HepG2 (cell line): ENCODE measurements at regions not wholly inside any gene's neighbourhood (a gene's known extent, or its start where the extent isn't known, plus 50 kb on each side); places are given as distances from the start of the nearest gene placed in this dataset.

Experiments used
- ATAC-seq: fragments of 200-7000 bp; cut with Tn5 transposase; 3 replicates; pipeline ENCODE4 v1.9.1; 2020; ENCODE audit warnings: mild to moderate bottlenecking, moderate library complexity
- BruUV-seq: library from RNA; stranded (reverse); fragments of 400-500 nt; replicated peaks from 2 replicates; lab custom pipeline; 2021; lab: Mats Ljungman, UMichigan
- CTCF ChIA-PET: fragments of 300-600 bp; formaldehyde crosslinking; extraction: SDS; loops from one replicate; lab custom pipeline; 2021; ENCODE audit warnings: low total read pairs, inconsistent platforms, low intra/inter-chr PET ratio; lab: Yijun Ruan, JAX
- POLR2A ChIA-PET: fragments of 350-600 bp; sonication (Branson Sonifier 250); formaldehyde crosslinking; loops from one replicate; lab custom pipeline; 2020; ENCODE audit warnings: antibody characterized with exemption, inconsistent platforms; lab: Yijun Ruan, JAX
- DNase-seq: peaks from one replicate; pipeline ENCODE4 v3.0.0-alpha.2; 2015; ENCODE audit warnings: low spot score
- FAIRE-seq: peaks from 3 replicates; lab custom pipeline; 2011; peaks lifted over from hg19 to GRCh38; lab: Jason Lieb, UNC
- H2AFZ ChIP-seq: one replicate; pipeline ENCODE4 v1.6.1; 2011; ENCODE audit warnings: low read length, inconsistent platforms
- H3K27ac ChIP-seq: fragments of 300-600 bp; 3 replicates; pipeline ENCODE4 v1.8.0; 2011; ENCODE audit warnings: mixed run types, mild to moderate bottlenecking, mixed read lengths, low read length, inconsistent platforms; ENCODE audit not compliant: insufficient read depth; ENCODE audit errors: extremely low read length
- H3K27me3 ChIP-seq, 2 experiments: fragments of 200-600 bp in 1 of 2; 2 replicates in 1 of 2; 3 replicates in 1 of 2; pipeline versions ENCODE4 v1.6.0 to v1.8.0; 2011; ENCODE audit warnings: low read length in 2 of 2, mild to moderate bottlenecking in 2 of 2, moderate library complexity in 2 of 2, inconsistent platforms in 1 of 2; ENCODE audit not compliant: insufficient read depth in 2 of 2, control insufficient read depth in 1 of 2
- H3K36me3 ChIP-seq, 2 experiments: fragments of 200-600 bp in 1 of 2; replicated peaks in 1 of 2; 2 replicates in 1 of 2; 3 replicates in 1 of 2; pipeline versions ENCODE4 v1.5.1 to v1.8.0; 2011; ENCODE audit warnings: low read length in 2 of 2, inconsistent platforms in 1 of 2; ENCODE audit not compliant: insufficient read depth in 2 of 2, control insufficient read depth in 1 of 2
- H3K4me1 ChIP-seq: 2 replicates; pipeline ENCODE4 v1.5.1; 2012; ENCODE audit warnings: low read length, inconsistent platforms; ENCODE audit not compliant: insufficient read depth
- H3K4me2 ChIP-seq: 2 replicates; pipeline ENCODE4 v1.6.0; 2011; ENCODE audit warnings: low read depth, low read length, inconsistent platforms
- H3K4me3 ChIP-seq, 3 experiments: fragments of 200-600 bp in 1 of 3; sonication (generic), shearing (Covaris generic) in 1 of 3; replicated peaks in 1 of 3; 2 replicates each; pipeline ENCODE4 v1.5.1; 2011 to 2016; ENCODE audit warnings: low read length in 3 of 3, inconsistent platforms in 2 of 3, low read depth in 2 of 3, mild to moderate bottlenecking in 2 of 3, control low read depth in 1 of 3, mixed read lengths in 1 of 3; ENCODE audit not compliant: insufficient read depth in 1 of 3
- H3K79me2 ChIP-seq: one replicate; pipeline ENCODE4 v1.6.1; 2011; ENCODE audit warnings: low read length, inconsistent platforms; ENCODE audit not compliant: insufficient read depth
- H3K9ac ChIP-seq: 2 replicates; pipeline ENCODE4 v1.6.0; 2011; ENCODE audit warnings: mild to moderate bottlenecking, low read depth, low read length, inconsistent platforms; ENCODE audit not compliant: insufficient read depth
- H3K9me3 ChIP-seq: 2 replicates; pipeline ENCODE4 v1.5.1; 2012; ENCODE audit warnings: mild to moderate bottlenecking, low read length
- H4K20me1 ChIP-seq: 2 replicates; pipeline ENCODE4 v1.6.0; 2011; ENCODE audit warnings: inconsistent platforms, mild to moderate bottlenecking, low read length, moderate library complexity; ENCODE audit not compliant: insufficient read depth
- FLYWCH1 ChIP-seq: sonication (generic); formaldehyde crosslinking; IDR thresholded peaks from 2 replicates; pipeline ENCODE4 v1.8.1; 2023; ENCODE audit warnings: mild to moderate bottlenecking, missing genetic modification reagents
- HNRNPH1 ChIP-seq: fragments of 200-400 bp; formaldehyde crosslinking; optimal IDR thresholded peaks from 2 replicates; pipeline ENCODE3; 2017; ENCODE audit warnings: mild to moderate bottlenecking, low read depth, low read length
- MNT ChIP-seq: fragments of 450-650 bp; IDR thresholded peaks from 2 replicates; pipeline ENCODE4 v1.6.1; 2016
- RORA ChIP-seq: sonication (generic); formaldehyde crosslinking; IDR thresholded peaks from 2 replicates; pipeline ENCODE4 v1.5.0; 2020; ENCODE audit warnings: mild to moderate bottlenecking, missing genetic modification reagents, moderate library complexity
- SALL2 ChIP-seq: sonication (generic); formaldehyde crosslinking; IDR thresholded peaks from 2 replicates; pipeline ENCODE4 v1.8.1; 2023; ENCODE audit warnings: mild to moderate bottlenecking, missing genetic modification reagents, inconsistent platforms
- YEATS4 ChIP-seq: sonication (generic); formaldehyde crosslinking; IDR thresholded peaks from 2 replicates; pipeline ENCODE4 v1.4.0; 2020; ENCODE audit warnings: missing genetic modification reagents, borderline replicate concordance
- ZBTB26 ChIP-seq: IDR thresholded peaks from 2 replicates; pipeline ENCODE4 v1.6.1; 2016; ENCODE audit warnings: missing compliant biosample characterization, missing genetic modification reagents, borderline replicate concordance
- ZBTB7B ChIP-seq: sonication (generic); formaldehyde crosslinking; IDR thresholded peaks from 2 replicates; pipeline ENCODE4 v1.4.0; 2020; ENCODE audit warnings: missing genetic modification reagents
- ZFP36L2 ChIP-seq: sonication (generic); formaldehyde crosslinking; IDR thresholded peaks from 2 replicates; pipeline ENCODE4 v1.4.0; 2020; ENCODE audit warnings: missing genetic modification reagents
- ZMYM2 ChIP-seq: sonication (generic); formaldehyde crosslinking; IDR thresholded peaks from 2 replicates; pipeline ENCODE4 v1.8.0; 2022; ENCODE audit warnings: mild to moderate bottlenecking, missing genetic modification reagents
- ZNF543 ChIP-seq: sonication (generic); formaldehyde crosslinking; IDR thresholded peaks from 2 replicates; pipeline ENCODE4 v1.4.0; 2020; ENCODE audit warnings: mild to moderate bottlenecking, missing genetic modification reagents
- ZNF552 ChIP-seq: sonication (generic); formaldehyde crosslinking; IDR thresholded peaks from 2 replicates; pipeline ENCODE4 v1.9.0; 2022; ENCODE audit warnings: missing genetic modification reagents, mild to moderate bottlenecking, borderline replicate concordance
- ZNF589 ChIP-seq: sonication (generic); formaldehyde crosslinking; conservative IDR thresholded peaks from 2 replicates; pipeline ENCODE4 v1.8.0; 2022; ENCODE audit warnings: mild to moderate bottlenecking, moderate library complexity, missing genetic modification reagents
- ZNF616 ChIP-seq: sonication (generic); formaldehyde crosslinking; IDR thresholded peaks from 2 replicates; pipeline ENCODE4 v1.5.0; 2020; ENCODE audit warnings: low read depth, mild to moderate bottlenecking, missing genetic modification reagents
- WGBS: methylation state at CpG from one replicate; pipeline ENCODE4 v1.1.6; 2017; ENCODE audit warnings: low lambda C conversion rate; 5-methylcytosine and 5-hydroxymethylcytosine counted together
- in situ Hi-C: cut with HindIII; loops from 2 replicates; pipeline ENCODE4 v1.10.0; 2017; ENCODE audit warnings: low pct_unique_long_range_greater_than_20kb; ENCODE audit not compliant: extremely low pct_ligation_motif_present
- intact Hi-C: fragments of 100-400 bp; cut with micrococcal nuclease; formaldehyde crosslinking; loops from one replicate; pipeline ENCODE4 v1.10.0; 2022; ENCODE audit not compliant: unreplicated experiment
- TF ChIP-seq, protein P1 (sequence below): IDR thresholded peaks from 2 replicates; pipeline ENCODE4 v1.6.1; 2016; ENCODE audit warnings: missing biosample characterization, missing genetic modification reagents, low read depth
- TF ChIP-seq, protein P2 (sequence below): sonication (generic); formaldehyde crosslinking; IDR thresholded peaks from 2 replicates; pipeline ENCODE4 v1.4.0; 2020; ENCODE audit warnings: missing genetic modification reagents

- H2AFZ ChIP-seq: no peak overlapping the region
- H3K9me3 ChIP-seq: peaks cover 18% of the 10 kb centered on the region
- no peak overlapping the region for H3K9ac ChIP-seq
- no peaks in the 10 kb centered on the region for H3K4me1 ChIP-seq
- TF ChIP-seq RORA (CRISPR knock-in tag) (no peak), ZFP36L2 (no peak), ZBTB7B (CRISPR knock-in tag) (no peak), ZMYM2 (CRISPR knock-in tag) (no peak), ZNF543 (CRISPR knock-in tag) (no peak), HNRNPH1 (no peak), SALL2 (no peak), MNT (no peak), FLYWCH1 (CRISPR knock-in tag) (no peak)
- TF ChIP-seq, all 625 proteins: peak for 0
- Histone ChIP-seq H3K79me2 (no peaks in the 10 kb centered on the region), H4K20me1 (no peaks in the 10 kb centered on the region), H3K4me3 (no peak overlapping the region), H3K27ac (no peak overlapping the region), H3K36me3 (no peaks in the 10 kb centered on the region), H3K4me2 (no peak overlapping the region), H3K27me3 (no peaks in the 10 kb centered on the region)
- intact Hi-C loops: no loop called here
- in situ Hi-C loops: no loop called here
- no TSS peak for BruUV-seq
- FAIRE-seq (no peak), ATAC-seq (no peak), DNase-seq (no peak)
- POLR2A ChIA-PET: no interaction called here
- 0% methylated on average over 3 of the region's 4 CpGs for WGBS
- CTCF ChIA-PET: no interaction called here
Observed at GRCh38 chr5:105726093-105726492, 1944.6 kb downstream of the EFNA5 start.

- Histone ChIP-seq H3K9ac (no peak overlapping the region), H3K27ac (no peak overlapping the region), H2AFZ (no peak overlapping the region), H3K4me2 (no peak overlapping the region), H4K20me1 (no peaks in the 10 kb centered on the region), H3K4me1 (no peaks in the 10 kb centered on the region), H3K4me3 (no peak overlapping the region), H3K9me3 (peaks cover 28% of the 10 kb centered on the region), H3K79me2 (no peaks in the 10 kb centered on the region), H3K27me3 (no peaks in the 10 kb centered on the region), H3K36me3 (no peaks in the 10 kb centered on the region)
- BruUV-seq: no TSS peak
- intact Hi-C loops: no loop called here
- ATAC-seq (no peak), FAIRE-seq (no peak), DNase-seq (no peak)
- in situ Hi-C loops: no loop called here
- no peak for TF ChIP-seq ZBTB26 (CRISPR knock-in tag)
- TF ChIP-seq ZNF589 (CRISPR knock-in tag): no peak
- TF ChIP-seq, protein P1, sequence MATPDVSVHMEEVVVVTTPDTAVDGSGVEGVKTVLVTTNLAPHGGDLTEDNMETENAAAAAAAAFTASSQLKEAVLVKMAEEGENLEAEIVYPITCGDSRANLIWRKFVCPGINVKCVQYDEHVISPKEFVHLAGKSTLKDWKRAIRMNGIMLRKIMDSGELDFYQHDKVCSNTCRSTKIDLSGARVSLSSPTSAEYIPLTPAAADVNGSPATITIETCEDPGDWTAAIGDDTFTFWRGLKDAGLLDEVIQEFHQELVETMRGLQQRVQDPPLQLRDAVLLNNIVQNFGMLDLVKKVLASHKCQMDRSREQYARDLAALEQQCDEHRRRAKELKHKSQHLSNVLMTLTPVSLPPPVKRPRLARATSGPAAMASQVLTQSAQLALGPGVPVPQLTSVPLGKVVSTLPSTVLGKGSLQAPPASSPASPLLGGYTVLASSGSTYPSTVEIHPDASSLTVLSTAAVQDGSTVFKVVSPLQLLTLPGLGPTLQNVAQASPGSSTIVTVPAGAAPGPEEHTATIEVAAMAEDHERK (CRISPR knock-in tag): no peak
- TF ChIP-seq ZNF616 (CRISPR knock-in tag): no peak
- no peak for TF ChIP-seq ZNF552 (CRISPR knock-in tag)
- TF ChIP-seq, protein P2, sequence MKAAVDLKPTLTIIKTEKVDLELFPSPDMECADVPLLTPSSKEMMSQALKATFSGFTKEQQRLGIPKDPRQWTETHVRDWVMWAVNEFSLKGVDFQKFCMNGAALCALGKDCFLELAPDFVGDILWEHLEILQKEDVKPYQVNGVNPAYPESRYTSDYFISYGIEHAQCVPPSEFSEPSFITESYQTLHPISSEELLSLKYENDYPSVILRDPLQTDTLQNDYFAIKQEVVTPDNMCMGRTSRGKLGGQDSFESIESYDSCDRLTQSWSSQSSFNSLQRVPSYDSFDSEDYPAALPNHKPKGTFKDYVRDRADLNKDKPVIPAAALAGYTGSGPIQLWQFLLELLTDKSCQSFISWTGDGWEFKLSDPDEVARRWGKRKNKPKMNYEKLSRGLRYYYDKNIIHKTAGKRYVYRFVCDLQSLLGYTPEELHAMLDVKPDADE (CRISPR knock-in tag): no peak
- no peak for TF ChIP-seq YEATS4
- CTCF ChIA-PET: no interaction called here
- POLR2A ChIA-PET: no interaction called here
- WGBS: 0% methylated on average over 1 of the region's 1 CpG
Observed at GRCh38 chr5:105708442-105708841, 1962.3 kb downstream of the EFNA5 start.
